Spleen (tissue), 11 donors: ENCODE measurements at regions not wholly inside any gene's neighbourhood (a gene's known extent, or its start where the extent isn't known, plus 50 kb on each side); places are given as distances from the start of the nearest gene placed in this dataset.
A peak's percentile ranks its signal among the peaks of the same experiment; 100 is the strongest.

Experiments
- DNase-seq: peaks from one replicate; pipeline ENCODE4 v3.0.0-alpha.2; 2020
- H3K27ac ChIP-seq, 8 donors: fragments of 200-600 bp; sonication (generic) in 7 of 8; 1 replicate in 4 of 8; 2 replicates in 4 of 8; pipeline versions ENCODE4 v1.5.0 to v1.8.0; 2016 to 2021; ENCODE audit warnings: inconsistent platforms in 4 of 8, mild to moderate bottlenecking in 4 of 8, moderate library complexity in 1 of 8
- H3K27me3 ChIP-seq, 7 donors: fragments of 200-600 bp; sonication (generic) in 6 of 7; replicated peaks in 1 of 7; 1 replicate in 4 of 7; 2 replicates in 3 of 7; pipeline versions ENCODE4 v1.5.0 to v1.8.0; 2016 to 2021; ENCODE audit warnings: inconsistent platforms in 3 of 7, mild to moderate bottlenecking in 1 of 7
- H3K36me3 ChIP-seq, 6 donors: fragments of 200-600 bp; sonication (generic) in 5 of 6; 1 replicate in 4 of 6; 2 replicates in 2 of 6; pipeline versions ENCODE4 v1.5.0 to v1.8.0; 2016 to 2021; ENCODE audit warnings: inconsistent platforms in 2 of 6
- H3K4me1 ChIP-seq, 6 donors: fragments of 200-600 bp; sonication (generic) in 5 of 6; 1 replicate in 3 of 6; 2 replicates in 3 of 6; pipeline versions ENCODE4 v1.5.0 to v1.8.0; 2016 to 2021; ENCODE audit warnings: inconsistent platforms in 3 of 6
- H3K4me3 ChIP-seq, 8 donors: fragments of 200-600 bp; sonication (generic) in 7 of 8; 1 replicate in 4 of 8; 2 replicates in 4 of 8; pipeline versions ENCODE4 v1.5.0 to v1.8.0; 2016 to 2021; ENCODE audit warnings: inconsistent platforms in 4 of 8, mild to moderate bottlenecking in 4 of 8, moderate library complexity in 2 of 8
- H3K9me3 ChIP-seq, 8 donors: fragments of 200-600 bp; sonication (generic) in 7 of 8; 1 replicate in 4 of 8; 2 replicates in 4 of 8; pipeline versions ENCODE4 v1.5.0 to v1.8.0; 2016 to 2021; ENCODE audit warnings: inconsistent platforms in 4 of 8
- POLR2A ChIP-seq, 3 donors: fragments of 450-650 bp; IDR thresholded peaks; one replicate each; pipeline ENCODE4 v1.5.1; 2017; ENCODE audit warnings: antibody characterized with exemption in 3 of 3, mild to moderate bottlenecking in 1 of 3
- POLR2AphosphoS5 ChIP-seq, 3 donors: sonication (generic); formaldehyde crosslinking; IDR thresholded peaks; one replicate each; pipeline ENCODE4 v1.5.1; 2017; ENCODE audit warnings: antibody characterized with exemption in 3 of 3
- WGBS, 5 donors: extraction: QIAGEN DNeasy Blood & Tissue Kit in 3 of 5; methylation state at CpG; one replicate each; pipeline versions ENCODE4 v1.1.5 to v1.1.7; 2013 to 2018; 5-methylcytosine and 5-hydroxymethylcytosine counted together
- intact Hi-C: fragments of 100-400 bp; cut with DNase I; formaldehyde crosslinking; loops from one replicate; pipeline ENCODE4 v1.15.0; 2023; ENCODE audit warnings: low total_unique reads
- TF ChIP-seq, protein P1 (sequence below), 11 experiments: fragments of 200-600 bp in 7 of 11; fragments of 450-650 bp in 4 of 11; sonication (generic) in 4 of 11; IDR thresholded peaks in 8 of 11; conservative IDR thresholded peaks in 3 of 11; 1 replicate in 7 of 11; 2 replicates in 4 of 11; pipeline versions ENCODE4 v1.4.0 to v1.8.0; 2016 to 2021; ENCODE audit warnings: antibody characterized with exemption in 11 of 11, inconsistent platforms in 4 of 11, mild to moderate bottlenecking in 1 of 11
- donor health status: healthy with polysubstance abuse.
- donor health status: DM: no; HTN: no; CAD: no; lungs with moderate emphysema.
- donor health status: DM: no; HTN: no; CAD: no.
- donor health status: Bipolar disorder and iron deficiency.
- donor health status: healthy.
- donor health status: DM: no; HTN: no; CAD: no.
- donor health status: DM: yes; HTN: yes; CAD: no.

DNA sequence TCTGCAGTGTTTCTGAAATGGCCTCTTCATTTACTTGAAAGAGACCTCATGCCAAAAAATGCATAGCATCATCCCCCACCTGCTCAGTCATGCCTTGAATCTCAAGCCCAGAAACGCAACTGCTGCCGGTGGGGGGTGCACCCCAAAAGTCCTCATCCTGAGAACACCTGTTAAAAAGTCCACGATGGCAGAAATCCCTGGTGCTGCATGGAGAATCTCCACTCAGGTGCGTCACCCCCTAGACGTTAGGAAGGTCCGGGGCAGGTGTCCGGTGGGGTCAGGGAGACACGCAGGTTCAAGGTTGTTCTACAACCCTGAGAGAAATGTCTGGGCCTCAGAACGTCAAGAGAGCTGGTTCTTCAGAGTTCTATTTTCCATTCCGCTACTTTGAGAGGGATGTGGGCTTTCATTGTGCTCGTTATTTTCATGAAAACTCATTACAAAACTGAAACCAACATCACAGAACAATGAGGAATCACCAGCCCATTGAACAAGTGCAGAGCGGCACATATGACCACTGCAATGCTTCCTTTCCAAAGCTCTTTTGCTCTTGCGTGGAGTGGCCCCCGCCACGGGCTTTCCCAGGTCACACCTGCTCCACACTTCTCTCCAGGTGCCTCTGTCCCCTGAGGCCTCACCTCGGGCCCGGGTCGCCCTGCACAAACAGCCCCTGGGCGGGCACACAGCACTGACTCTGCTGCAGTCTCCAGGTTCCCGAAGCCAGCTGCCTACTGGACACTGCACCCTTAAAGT, 201.9 kb downstream of the TOMM20 start:
- Histone ChIP-seq H3K9me3 (no peaks in the 10 kb centered on the region), H3K4me3 (peak overlapping the region in 3 of 8 donors; percentile 6 to 47 (median 15)), H3K4me1 (peaks cover 11 to 47% (median 34%) of the 10 kb centered on the region in 6 donors), H3K27ac (peak overlapping the region; percentile 46 to 80 (median 70)), H3K36me3 (no peaks in the 10 kb centered on the region), H3K27me3 (no peaks in the 10 kb centered on the region)
- WGBS, 5 donors: 36 to 48% (median 44%) methylated on average over 16 to 20 of the region's 20 CpGs
- intact Hi-C loops: no loop called here
- peak; percentile 83 for DNase-seq
- peak in 1 of 3 donors; percentile 35 for TF ChIP-seq POLR2AphosphoS5 (IDR thresholded peaks at IDR 0.05)
- no peak for TF ChIP-seq POLR2A (IDR thresholded peaks at IDR 0.05)

- Histone ChIP-seq H3K27me3 (no peaks in the 10 kb centered on the region), H3K4me3 (peak overlapping the region in 1 of 8 donors; percentile 47), H3K27ac (peak overlapping the region; percentile 37 to 80 (median 70)), H3K9me3 (no peaks in the 10 kb centered on the region), H3K4me1 (peaks cover 11 to 53% (median 37%) of the 10 kb centered on the region in 6 donors), H3K36me3 (no peaks in the 10 kb centered on the region)
- DNase-seq: no peak
- intact Hi-C loops: no loop called here
- TF ChIP-seq, protein P1, sequence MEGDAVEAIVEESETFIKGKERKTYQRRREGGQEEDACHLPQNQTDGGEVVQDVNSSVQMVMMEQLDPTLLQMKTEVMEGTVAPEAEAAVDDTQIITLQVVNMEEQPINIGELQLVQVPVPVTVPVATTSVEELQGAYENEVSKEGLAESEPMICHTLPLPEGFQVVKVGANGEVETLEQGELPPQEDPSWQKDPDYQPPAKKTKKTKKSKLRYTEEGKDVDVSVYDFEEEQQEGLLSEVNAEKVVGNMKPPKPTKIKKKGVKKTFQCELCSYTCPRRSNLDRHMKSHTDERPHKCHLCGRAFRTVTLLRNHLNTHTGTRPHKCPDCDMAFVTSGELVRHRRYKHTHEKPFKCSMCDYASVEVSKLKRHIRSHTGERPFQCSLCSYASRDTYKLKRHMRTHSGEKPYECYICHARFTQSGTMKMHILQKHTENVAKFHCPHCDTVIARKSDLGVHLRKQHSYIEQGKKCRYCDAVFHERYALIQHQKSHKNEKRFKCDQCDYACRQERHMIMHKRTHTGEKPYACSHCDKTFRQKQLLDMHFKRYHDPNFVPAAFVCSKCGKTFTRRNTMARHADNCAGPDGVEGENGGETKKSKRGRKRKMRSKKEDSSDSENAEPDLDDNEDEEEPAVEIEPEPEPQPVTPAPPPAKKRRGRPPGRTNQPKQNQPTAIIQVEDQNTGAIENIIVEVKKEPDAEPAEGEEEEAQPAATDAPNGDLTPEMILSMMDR (IDR thresholded peaks at IDR 0.05 in 8 of 11, conservative IDR thresholded peaks at IDR 0.05 in 3 of 11): no peak
- TF ChIP-seq POLR2A (IDR thresholded peaks at IDR 0.05) (no peak), POLR2AphosphoS5 (IDR thresholded peaks at IDR 0.05) (no peak)
- 33 to 46% (median 44%) methylated on average over 4 of the region's 4 CpGs for WGBS, 5 donors
Observed at GRCh38 chr1:234926264-234926558, 202.4 kb downstream of the TOMM20 start.

GRCh38 chr1:234925440-234926263, 203.0 kb downstream of the TOMM20 start:
- H3K4me3 ChIP-seq: no peak overlapping the region
- no peaks in the 10 kb centered on the region for H3K9me3 ChIP-seq
- WGBS, 5 donors: 65 to 70% (median 66%) methylated on average over 7 of the region's 7 CpGs
- no peak for DNase-seq
- peaks cover 11 to 58% (median 41%) of the 10 kb centered on the region in 6 donors for H3K4me1 ChIP-seq
- H3K36me3 ChIP-seq: no peaks in the 10 kb centered on the region
- H3K27ac ChIP-seq: peak overlapping the region; percentile 37 to 80 (median 70)
- TF ChIP-seq POLR2AphosphoS5 (IDR thresholded peaks at IDR 0.05) (peak in 1 of 3 donors; percentile 32), POLR2A (IDR thresholded peaks at IDR 0.05) (no peak)
- TF ChIP-seq, protein P1 (IDR thresholded peaks at IDR 0.05 in 8 of 11, conservative IDR thresholded peaks at IDR 0.05 in 3 of 11): no peak
- H3K27me3 ChIP-seq: no peaks in the 10 kb centered on the region
- intact Hi-C loops: no loop called here

DNA sequence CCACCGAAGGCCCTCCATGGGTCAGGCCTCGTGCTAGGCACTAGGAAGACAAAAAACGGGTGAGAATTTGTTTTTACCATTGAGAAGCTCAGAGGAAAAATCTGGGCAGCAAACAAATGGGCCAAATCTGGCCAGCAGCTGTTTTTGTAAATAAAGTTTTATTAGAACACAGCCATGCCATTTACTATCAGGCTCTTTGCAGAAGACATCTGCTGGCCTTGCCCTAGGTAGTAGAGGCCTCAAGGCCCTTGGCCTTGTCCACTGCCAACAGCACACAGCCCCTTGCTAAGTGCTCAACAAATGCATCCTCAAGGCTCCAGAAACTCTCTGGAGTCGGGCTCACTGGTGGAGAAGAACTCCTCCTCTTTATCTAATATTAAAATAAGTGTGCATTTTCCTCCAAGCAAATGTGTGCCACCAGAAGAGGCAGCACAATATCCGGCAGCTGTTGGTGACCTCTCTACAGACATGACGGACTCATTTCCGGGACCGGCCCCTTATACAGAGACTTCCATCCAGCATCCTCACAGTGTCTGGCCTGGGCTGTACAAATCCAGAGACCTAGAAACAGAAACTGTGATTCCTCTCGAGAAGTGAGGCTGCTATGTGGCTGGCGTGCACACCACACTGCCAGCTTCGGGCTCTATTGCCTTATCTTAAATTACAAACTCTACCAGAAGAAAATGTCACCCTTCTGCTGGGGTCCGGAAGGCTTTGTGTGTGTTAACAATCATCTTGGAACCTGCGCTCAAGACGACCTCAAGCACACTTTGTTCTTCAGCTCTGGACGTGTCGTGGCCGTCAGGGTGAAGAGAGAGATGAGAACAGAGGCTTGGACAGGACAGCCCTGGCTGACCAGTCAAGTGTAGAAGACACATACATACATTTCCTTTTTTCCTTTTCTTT, 203.9 kb downstream of the TOMM20 start:
- intact Hi-C loops: no loop called here
- no peak overlapping the region for H3K4me3 ChIP-seq

More for the DNA sequence above, 203.9 kb downstream of the TOMM20 start:
- WGBS, 5 donors: 56 to 84% (median 62%) methylated on average over 17 of the region's 17 CpGs
- Histone ChIP-seq H3K36me3 (no peaks in the 10 kb centered on the region), H3K27me3 (no peaks in the 10 kb centered on the region), H3K4me1 (peaks cover 11 to 60% (median 40%) of the 10 kb centered on the region in 6 donors), H3K27ac (peak overlapping the region; percentile 53 to 80 (median 70)), H3K9me3 (peaks cover 0 to 6% (median 0%) of the 10 kb centered on the region in 8 donors)
- TF ChIP-seq POLR2A (IDR thresholded peaks at IDR 0.05): no peak
- TF ChIP-seq, protein P1 (IDR thresholded peaks at IDR 0.05 in 8 of 11, conservative IDR thresholded peaks at IDR 0.05 in 3 of 11): no peak
- no peak for TF ChIP-seq POLR2AphosphoS5 (IDR thresholded peaks at IDR 0.05)
- DNase-seq: no peak
